ENCODE measurements at regions not wholly inside any gene's neighbourhood (a gene's known extent, or its start where the extent isn't known, plus 50 kb on each side); places are given as distances from the start of the nearest gene placed in this dataset.

DNA sequence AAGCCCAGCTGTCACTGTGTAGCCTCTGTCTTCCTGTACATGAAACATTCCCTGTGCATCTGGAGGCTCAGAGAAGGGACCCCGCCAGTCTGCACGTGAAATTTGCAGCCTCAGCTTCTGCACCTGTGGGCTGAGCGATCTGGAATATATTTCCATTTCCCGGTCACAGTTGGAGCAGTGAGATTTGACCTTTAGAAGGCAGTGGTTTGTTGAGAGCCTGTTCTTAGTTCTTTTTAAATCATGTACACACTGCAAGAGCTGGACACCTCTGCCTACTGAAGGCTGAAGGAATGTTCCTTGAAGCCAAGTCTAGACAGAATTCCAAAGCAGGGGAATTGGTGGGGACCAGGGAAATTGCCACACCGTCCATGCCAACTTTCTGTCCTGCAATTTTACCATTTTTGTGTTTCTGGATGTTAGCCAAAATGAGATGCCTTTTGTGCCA, 706.6 kb downstream of the INHBA start:
- Histone ChIP-seq H4K5ac (ENCODE audit: insufficient read length, low read depth, low read length) (no peak overlapping the region), H4K91ac (replicated peaks; ENCODE audit: insufficient read length, low read length) (no peak overlapping the region), H3K27me3 (replicated peaks in 1 of 4; ENCODE audit: control insufficient read depth in 3 of 4, extremely low read depth in 1 of 4, insufficient read depth in 3 of 4, low read length in 3 of 4) (no peaks in the 10 kb centered on the region), H3K14ac (ENCODE audit: insufficient read length) (no peak overlapping the region), H3K23me2 (ENCODE audit: low read depth, low read length) (no peaks in the 10 kb centered on the region), H2BK120ac (replicated peaks; ENCODE audit: low read depth, low read length) (no peak overlapping the region), H3K9me3 (ENCODE audit: insufficient read depth in 2 of 2, low read depth in 1 of 2, low read length in 1 of 2) (no peaks in the 10 kb centered on the region), H2BK20ac (ENCODE audit: low read length) (no peak overlapping the region), H2BK15ac (ENCODE audit: low read length) (no peak overlapping the region), H2BK12ac (ENCODE audit: low read depth, low read length) (no peak overlapping the region), H3K4ac (replicated peaks; ENCODE audit: insufficient read length, low read depth, low read length) (no peak overlapping the region), H3K79me2 (ENCODE audit: control insufficient read depth in 1 of 2, insufficient read depth in 2 of 2, low read length in 2 of 2) (no peaks in the 10 kb centered on the region), H3K56ac (replicated peaks; ENCODE audit: insufficient read length, low read depth, low read length) (no peak overlapping the region), H3K4me2 (ENCODE audit: insufficient read depth in 1 of 2, low read depth in 2 of 2, low read length in 2 of 2) (no peak overlapping the region), H4K20me1 (replicated peaks in 1 of 2; ENCODE audit: control insufficient read depth in 1 of 2, insufficient read depth in 2 of 2, low read length in 2 of 2) (no peaks in the 10 kb centered on the region), H3K23ac (ENCODE audit: insufficient read length) (no peak overlapping the region), H3K79me1 (ENCODE audit: low read depth, low read length) (no peaks in the 10 kb centered on the region), H3K4me1 (replicated peaks in 1 of 4; ENCODE audit: control insufficient read depth in 3 of 4, insufficient read depth in 4 of 4, low read length in 3 of 4) (no peaks in the 10 kb centered on the region; a peak in 1 of 7 replicates), H3K18ac (ENCODE audit: extremely low read depth, low read length) (no peak overlapping the region), H2BK5ac (ENCODE audit: low read depth, low read length) (no peak overlapping the region), H3K9ac (replicated peaks in 1 of 4; ENCODE audit: extremely low read depth in 1 of 4, low read depth in 3 of 4, low read length in 3 of 4) (no peak overlapping the region), H4K8ac (ENCODE audit: extremely low read depth, insufficient read depth, low read length) (no peak overlapping the region; the same call in 1 of the 2 replicates), H2AK5ac (ENCODE audit: low read depth, low read length) (no peak overlapping the region), H3K36me3 (ENCODE audit: control insufficient read depth in 2 of 4, insufficient read depth in 4 of 4, low read length in 3 of 4) (no peaks in the 10 kb centered on the region), H3K4me3 (ENCODE audit: extremely low read depth in 1 of 4, insufficient read depth in 2 of 4, low read depth in 3 of 4, low read length in 4 of 4) (no peak overlapping the region), H3K27ac (ENCODE audit: low read depth, low read length) (no peak overlapping the region), H2AFZ (ENCODE audit: low read length) (no peak overlapping the region)
- POLR2A ChIA-PET (ENCODE audit: partially characterized antibody) = no interaction called here
- TF ChIP-seq SIN3A (conservative IDR thresholded peaks at IDR 0.05 in 1 of 2, IDR thresholded peaks at IDR 0.05 in 1 of 2; ENCODE audit: low read depth in 1 of 2, low read length in 2 of 2) (no peak), SIX5 (IDR thresholded peaks at IDR 0.05; ENCODE audit: low read depth, low read length) (no peak), TCF12 (IDR thresholded peaks at IDR 0.05; ENCODE audit: low read depth, low read length) (no peak), KDM4A (IDR thresholded peaks at IDR 0.05; ENCODE audit: low read depth, low read length, severe bottlenecking) (no peak), CREB1 (IDR thresholded peaks at IDR 0.05) (no peak), CHD2 (IDR thresholded peaks at IDR 0.05; ENCODE audit: low read length) (no peak), POLR2A (IDR thresholded peaks at IDR 0.05; ENCODE audit: control extremely low read depth in 1 of 2, low read depth in 2 of 2, low read length in 2 of 2) (no peak)
- no peak for FAIRE-seq
- no peak for DNase-seq (ENCODE audit: low read depth in 1 of 2, low spot score in 2 of 2)
- 95% methylated on average over 5 of the region's 5 CpGs; no CpG with 5 or more reads in 1 of the 2 experiments for WGBS, 2 experiments (ENCODE audit: extremely low coverage in 1 of 2, insufficient coverage in 1 of 2, insufficient read length in 1 of 2, insufficient replicate concordance in 2 of 2, low coverage in 1 of 2, low lambda C conversion rate in 2 of 2, missing lambda C conversion rate in 1 of 2)
- CTCF ChIA-PET (ENCODE audit: partially characterized antibody) = interaction anchor here (0.5 kb wide), 1 partner anchor 406 kb away, joined by 3 read pairs; no protein-coding TSS in a partner anchor
